ENCODE measurements at regions not wholly inside any gene's neighbourhood (a gene's known extent, or its start where the extent isn't known, plus 50 kb on each side); places are given as distances from the start of the nearest gene placed in this dataset.

DNA sequence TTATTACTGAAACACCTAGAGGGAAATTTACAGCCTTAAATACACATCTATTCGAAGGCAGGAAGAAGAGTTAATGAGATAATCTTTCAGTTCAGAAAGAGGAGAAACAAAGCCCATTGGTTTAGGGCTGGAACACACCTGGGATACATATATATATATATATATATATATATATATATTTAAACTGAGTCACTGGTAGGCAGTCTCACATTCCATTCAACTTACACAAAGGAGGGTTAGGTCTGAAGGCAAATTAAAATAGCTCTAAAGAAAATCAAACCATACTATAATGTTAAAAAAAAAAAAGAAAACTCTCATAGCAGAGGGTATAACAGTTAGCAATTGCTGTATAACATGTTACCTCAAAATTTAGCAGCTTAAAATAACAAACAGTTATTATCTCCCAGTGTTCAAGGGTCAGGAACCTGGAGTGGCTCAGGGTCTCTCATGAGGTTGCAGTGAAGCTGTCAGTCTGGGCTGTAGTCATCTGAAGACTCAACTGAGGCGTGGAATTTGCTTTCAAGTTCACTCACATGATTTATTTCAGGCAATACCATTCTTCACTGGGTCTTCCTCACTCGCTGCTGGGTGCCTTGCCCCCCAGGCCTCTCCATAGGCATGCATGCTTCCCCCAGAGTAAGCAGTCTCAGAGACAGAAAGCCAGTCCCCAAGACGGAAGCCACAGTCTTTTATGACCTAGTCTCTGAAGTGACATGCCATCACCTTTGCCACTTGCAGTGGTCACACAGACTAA lies 332.8 kb downstream of the NSG2 start:
- TF ChIP-seq, protein P1, sequence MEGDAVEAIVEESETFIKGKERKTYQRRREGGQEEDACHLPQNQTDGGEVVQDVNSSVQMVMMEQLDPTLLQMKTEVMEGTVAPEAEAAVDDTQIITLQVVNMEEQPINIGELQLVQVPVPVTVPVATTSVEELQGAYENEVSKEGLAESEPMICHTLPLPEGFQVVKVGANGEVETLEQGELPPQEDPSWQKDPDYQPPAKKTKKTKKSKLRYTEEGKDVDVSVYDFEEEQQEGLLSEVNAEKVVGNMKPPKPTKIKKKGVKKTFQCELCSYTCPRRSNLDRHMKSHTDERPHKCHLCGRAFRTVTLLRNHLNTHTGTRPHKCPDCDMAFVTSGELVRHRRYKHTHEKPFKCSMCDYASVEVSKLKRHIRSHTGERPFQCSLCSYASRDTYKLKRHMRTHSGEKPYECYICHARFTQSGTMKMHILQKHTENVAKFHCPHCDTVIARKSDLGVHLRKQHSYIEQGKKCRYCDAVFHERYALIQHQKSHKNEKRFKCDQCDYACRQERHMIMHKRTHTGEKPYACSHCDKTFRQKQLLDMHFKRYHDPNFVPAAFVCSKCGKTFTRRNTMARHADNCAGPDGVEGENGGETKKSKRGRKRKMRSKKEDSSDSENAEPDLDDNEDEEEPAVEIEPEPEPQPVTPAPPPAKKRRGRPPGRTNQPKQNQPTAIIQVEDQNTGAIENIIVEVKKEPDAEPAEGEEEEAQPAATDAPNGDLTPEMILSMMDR (conservative IDR thresholded peaks at IDR 0.05; ENCODE audit: low read length) = no peak
- TF ChIP-seq EZH2phosphoT487 (IDR thresholded peaks at IDR 0.05; ENCODE audit: borderline replicate concordance) = no peak

Data from Loucy (cell line).